ENCODE measurements at regions not wholly inside any gene's neighbourhood (a gene's known extent, or its start where the extent isn't known, plus 50 kb on each side); places are given as distances from the start of the nearest gene placed in this dataset.

GRCh38 chr3:139203752-139204151 is 140.1 kb upstream of the MRPS22 start:
- Histone ChIP-seq H2AFZ (ENCODE audit: low read length) (no peak overlapping the region), H3K9me3 (replicated peaks in 1 of 2; ENCODE audit: control insufficient read depth in 2 of 2, insufficient read depth in 1 of 2, low read depth in 1 of 2, low read length in 2 of 2) (no peaks in the 10 kb centered on the region), H2AK5ac (ENCODE audit: low read depth, low read length) (no peak overlapping the region), H3K79me1 (ENCODE audit: low read depth, low read length) (no peaks in the 10 kb centered on the region), H4K8ac (ENCODE audit: low read depth, low read length) (no peak overlapping the region), H3K4me1 (ENCODE audit: control insufficient read depth in 2 of 2, insufficient read depth in 1 of 2, low read depth in 1 of 2, low read length in 2 of 2) (no peaks in the 10 kb centered on the region), H3K23ac (ENCODE audit: low read depth, low read length, poor library complexity) (no peak overlapping the region), H3K14ac (ENCODE audit: low read length) (no peak overlapping the region), H3K4me2 (ENCODE audit: insufficient read depth, low read length, poor library complexity, severe bottlenecking) (no peak overlapping the region), H2BK12ac (ENCODE audit: low read length) (no peak overlapping the region), H3K4me3 (ENCODE audit: low read length in 2 of 2) (no peak overlapping the region), H2BK120ac (ENCODE audit: low read depth, low read length) (no peak overlapping the region), H4K91ac (ENCODE audit: low read depth, low read length, poor library complexity) (no peak overlapping the region), H3K36me3 (replicated peaks in 1 of 2; ENCODE audit: control insufficient read depth in 2 of 2, insufficient read depth in 2 of 2, low read length in 2 of 2) (no peaks in the 10 kb centered on the region), H2BK15ac (ENCODE audit: low read length) (no peak overlapping the region), H3K27me3 (ENCODE audit: control insufficient read depth in 3 of 3, insufficient read depth in 3 of 3, low read depth in 1 of 3, low read length in 3 of 3) (no peaks in the 10 kb centered on the region), H3K4ac (ENCODE audit: low read length) (no peak overlapping the region), H3K9ac (ENCODE audit: low read depth, low read length, poor library complexity) (no peak overlapping the region), H3K27ac (replicated peaks; ENCODE audit: low read length) (no peak overlapping the region), H2BK5ac (ENCODE audit: low read length) (no peak overlapping the region), H3K18ac (ENCODE audit: low read length) (no peak overlapping the region)
- WGBS, 2 donors (ENCODE audit: extremely low coverage in 2 of 2, insufficient read length in 2 of 2, insufficient replicate concordance in 1 of 2), result no CpG with 5 or more reads among the region's 2 CpGs
- DNase-seq (ENCODE audit: low spot score), result no peak

DNA sequence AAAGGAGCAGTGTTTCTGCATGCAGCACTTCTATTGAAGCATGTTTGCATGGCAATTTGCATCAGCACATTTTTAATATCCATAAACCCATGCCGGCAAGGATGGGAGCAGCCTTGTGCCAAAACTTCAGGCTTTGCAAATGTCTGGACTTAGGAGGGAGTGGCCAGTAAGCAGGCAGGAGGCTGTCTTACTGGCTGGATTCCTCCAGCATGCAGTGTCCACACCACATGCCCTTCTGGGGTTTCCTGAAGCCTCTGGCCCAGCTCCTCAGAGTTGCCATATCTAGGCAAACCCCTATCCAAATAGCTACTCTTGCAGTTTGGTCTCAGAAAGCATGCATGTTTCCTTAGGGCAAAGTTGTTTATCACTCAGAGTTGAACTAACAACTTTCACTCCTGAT is 139.1 kb upstream of the MRPS22 start:
- DNase-seq (ENCODE audit: low spot score), result no peak
- H2BK5ac ChIP-seq (ENCODE audit: low read length), result no peak overlapping the region
- no peak overlapping the region for H2BK12ac ChIP-seq (ENCODE audit: low read length)
- no peak overlapping the region for H3K9ac ChIP-seq (ENCODE audit: low read depth, low read length, poor library complexity)
- H3K9me3 ChIP-seq (replicated peaks in 1 of 2; ENCODE audit: control insufficient read depth in 2 of 2, insufficient read depth in 1 of 2, low read depth in 1 of 2, low read length in 2 of 2), result no peaks in the 10 kb centered on the region
- no peak overlapping the region for H2AK5ac ChIP-seq (ENCODE audit: low read depth, low read length)
- H3K18ac ChIP-seq (ENCODE audit: low read length), result no peak overlapping the region
- no peaks in the 10 kb centered on the region for H3K27me3 ChIP-seq (ENCODE audit: control insufficient read depth in 3 of 3, insufficient read depth in 3 of 3, low read depth in 1 of 3, low read length in 3 of 3)
- no peaks in the 10 kb centered on the region for H3K4me1 ChIP-seq (ENCODE audit: control insufficient read depth in 2 of 2, insufficient read depth in 1 of 2, low read depth in 1 of 2, low read length in 2 of 2)
- H2BK15ac ChIP-seq (ENCODE audit: low read length), result no peak overlapping the region
- no peak overlapping the region for H2BK120ac ChIP-seq (ENCODE audit: low read depth, low read length)
- H3K14ac ChIP-seq (ENCODE audit: low read length), result no peak overlapping the region
- H2AFZ ChIP-seq (ENCODE audit: low read length), result no peak overlapping the region
- WGBS, 2 donors (ENCODE audit: extremely low coverage in 2 of 2, insufficient read length in 2 of 2, insufficient replicate concordance in 1 of 2), result no CpG with 5 or more reads among the region's 1 CpG
- H3K4ac ChIP-seq (ENCODE audit: low read length), result no peak overlapping the region
- no peak overlapping the region for H3K27ac ChIP-seq (replicated peaks; ENCODE audit: low read length)
- H3K4me2 ChIP-seq (ENCODE audit: insufficient read depth, low read length, poor library complexity, severe bottlenecking), result no peak overlapping the region
- H3K79me1 ChIP-seq (ENCODE audit: low read depth, low read length), result no peaks in the 10 kb centered on the region
- no peak overlapping the region for H4K91ac ChIP-seq (ENCODE audit: low read depth, low read length, poor library complexity)
- H3K36me3 ChIP-seq (replicated peaks in 1 of 2; ENCODE audit: control insufficient read depth in 2 of 2, insufficient read depth in 2 of 2, low read length in 2 of 2), result no peaks in the 10 kb centered on the region
- H3K4me3 ChIP-seq (ENCODE audit: low read length in 2 of 2), result no peak overlapping the region
- no peak overlapping the region for H3K23ac ChIP-seq (ENCODE audit: low read depth, low read length, poor library complexity)
- H4K8ac ChIP-seq (ENCODE audit: low read depth, low read length), result no peak overlapping the region

DNA sequence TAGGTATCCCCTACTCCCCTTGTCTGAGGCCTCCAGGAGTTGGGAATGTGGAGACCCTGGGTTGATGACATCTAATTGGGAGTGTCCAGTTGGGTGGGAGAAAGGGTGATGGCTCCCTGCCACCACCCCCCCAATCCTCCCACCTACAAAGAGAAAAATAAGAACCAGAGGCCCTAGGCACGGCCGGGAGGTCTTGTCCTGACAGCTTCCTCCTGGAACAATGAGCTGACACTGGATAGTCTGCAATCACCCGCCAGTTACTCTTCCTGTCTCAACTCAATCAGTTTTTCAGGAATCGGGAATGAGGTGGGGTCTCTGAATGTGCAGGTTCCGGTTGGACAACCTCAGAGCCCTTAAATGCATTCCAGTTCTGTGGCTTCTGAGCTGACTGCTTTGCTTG is 129.9 kb upstream of the MRPS22 start:
- H3K27me3 ChIP-seq (ENCODE audit: control insufficient read depth in 3 of 3, insufficient read depth in 3 of 3, low read depth in 1 of 3, low read length in 3 of 3), result peaks cover 0 to 3% (median 0%) of the 10 kb centered on the region in 3 experiments
- no peak overlapping the region for H2BK15ac ChIP-seq (ENCODE audit: low read length)
- no peak overlapping the region for H3K4me2 ChIP-seq (ENCODE audit: insufficient read depth, low read length, poor library complexity, severe bottlenecking)
- no peaks in the 10 kb centered on the region for H3K4me1 ChIP-seq (ENCODE audit: control insufficient read depth in 2 of 2, insufficient read depth in 1 of 2, low read depth in 1 of 2, low read length in 2 of 2)
- H2AFZ ChIP-seq (ENCODE audit: low read length), result peak overlapping the region; percentile 63
- no peak overlapping the region for H3K27ac ChIP-seq (replicated peaks; ENCODE audit: low read length)
- no peaks in the 10 kb centered on the region for H3K79me1 ChIP-seq (ENCODE audit: low read depth, low read length)
- H3K36me3 ChIP-seq (replicated peaks in 1 of 2; ENCODE audit: control insufficient read depth in 2 of 2, insufficient read depth in 2 of 2, low read length in 2 of 2), result no peaks in the 10 kb centered on the region
- no peak for DNase-seq (ENCODE audit: low spot score)
- no peak overlapping the region for H3K14ac ChIP-seq (ENCODE audit: low read length)
- H2BK12ac ChIP-seq (ENCODE audit: low read length), result no peak overlapping the region
- no peak overlapping the region for H2BK5ac ChIP-seq (ENCODE audit: low read length)
- no peak overlapping the region for H3K9ac ChIP-seq (ENCODE audit: low read depth, low read length, poor library complexity)
- H2AK5ac ChIP-seq (ENCODE audit: low read depth, low read length), result no peak overlapping the region
- no peak overlapping the region for H3K4ac ChIP-seq (ENCODE audit: low read length)
- no peak overlapping the region for H3K23ac ChIP-seq (ENCODE audit: low read depth, low read length, poor library complexity)
- H4K8ac ChIP-seq (ENCODE audit: low read depth, low read length), result no peak overlapping the region
- no peak overlapping the region for H3K4me3 ChIP-seq (ENCODE audit: low read length in 2 of 2)
- no CpG with 5 or more reads among the region's 5 CpGs for WGBS, 2 donors (ENCODE audit: extremely low coverage in 2 of 2, insufficient read length in 2 of 2, insufficient replicate concordance in 1 of 2)
- H3K9me3 ChIP-seq (replicated peaks in 1 of 2; ENCODE audit: control insufficient read depth in 2 of 2, insufficient read depth in 1 of 2, low read depth in 1 of 2, low read length in 2 of 2), result no peaks in the 10 kb centered on the region
- H3K18ac ChIP-seq (ENCODE audit: low read length), result no peak overlapping the region
- no peak overlapping the region for H2BK120ac ChIP-seq (ENCODE audit: low read depth, low read length)
- H4K91ac ChIP-seq (ENCODE audit: low read depth, low read length, poor library complexity), result no peak overlapping the region

GRCh38 chr3:139216958-139217357 is 126.9 kb upstream of the MRPS22 start:
- Histone ChIP-seq H3K4me1 (ENCODE audit: control insufficient read depth in 2 of 2, insufficient read depth in 1 of 2, low read depth in 1 of 2, low read length in 2 of 2) (no peaks in the 10 kb centered on the region), H2BK120ac (ENCODE audit: low read depth, low read length) (no peak overlapping the region), H2BK12ac (ENCODE audit: low read length) (no peak overlapping the region), H3K27ac (replicated peaks; ENCODE audit: low read length) (no peak overlapping the region), H3K4me2 (ENCODE audit: insufficient read depth, low read length, poor library complexity, severe bottlenecking) (no peak overlapping the region), H4K8ac (ENCODE audit: low read depth, low read length) (no peak overlapping the region), H3K27me3 (ENCODE audit: control insufficient read depth in 3 of 3, insufficient read depth in 3 of 3, low read depth in 1 of 3, low read length in 3 of 3) (peaks cover 0 to 3% (median 0%) of the 10 kb centered on the region in 3 experiments), H3K18ac (ENCODE audit: low read length) (no peak overlapping the region), H2BK15ac (ENCODE audit: low read length) (no peak overlapping the region), H4K91ac (ENCODE audit: low read depth, low read length, poor library complexity) (no peak overlapping the region), H3K9ac (ENCODE audit: low read depth, low read length, poor library complexity) (no peak overlapping the region), H3K14ac (ENCODE audit: low read length) (no peak overlapping the region), H3K23ac (ENCODE audit: low read depth, low read length, poor library complexity) (no peak overlapping the region), H2AFZ (ENCODE audit: low read length) (no peak overlapping the region), H3K4me3 (ENCODE audit: low read length in 2 of 2) (no peak overlapping the region), H3K9me3 (replicated peaks in 1 of 2; ENCODE audit: control insufficient read depth in 2 of 2, insufficient read depth in 1 of 2, low read depth in 1 of 2, low read length in 2 of 2) (no peaks in the 10 kb centered on the region), H3K79me1 (ENCODE audit: low read depth, low read length) (no peaks in the 10 kb centered on the region), H3K36me3 (replicated peaks in 1 of 2; ENCODE audit: control insufficient read depth in 2 of 2, insufficient read depth in 2 of 2, low read length in 2 of 2) (no peaks in the 10 kb centered on the region), H2AK5ac (ENCODE audit: low read depth, low read length) (no peak overlapping the region), H3K4ac (ENCODE audit: low read length) (no peak overlapping the region), H2BK5ac (ENCODE audit: low read length) (no peak overlapping the region)
- DNase-seq (ENCODE audit: low spot score), result no peak

Data from neuronal stem cell (in vitro differentiated cells).